Activated T-cell treated with anti-CD3 and anti-CD28 coated beads for 48 hours (primary cell): ENCODE measurements at regions not wholly inside any gene's neighbourhood (a gene's known extent, or its start where the extent isn't known, plus 50 kb on each side); places are given as distances from the start of the nearest gene placed in this dataset.
"Not testable (repeated sequence)": the region's sequence is repeated elsewhere in the genome, so short reads cannot be mapped to it uniquely, and the experiment has no call there.

Experiments used
- DNase-seq: peaks from one replicate; pipeline ENCODE4 v3.0.0-alpha.2; 2020; ENCODE audit warnings: low read depth

GRCh38 chr9:71364186-71364955 is 242.9 kb upstream of the TRPM3 start:
- DNase-seq, result no peak

GRCh38 chr9:71363286-71363961 is 242.0 kb upstream of the TRPM3 start:
- no peak for DNase-seq

- DNase-seq, result no peak
Observed at GRCh38 chr9:71361357-71361756, 239.9 kb upstream of the TRPM3 start.

- DNase-seq, result no peak
Observed at GRCh38 chr9:71357346-71357745, 235.9 kb upstream of the TRPM3 start.

- no peak for DNase-seq
Observed at GRCh38 chr9:71355884-71356283, 234.5 kb upstream of the TRPM3 start.

GRCh38 chr9:71353720-71354119 is 232.3 kb upstream of the TRPM3 start:
- DNase-seq, result no peak

- DNase-seq, result no peak
Observed at GRCh38 chr9:71352837-71353236, 231.4 kb upstream of the TRPM3 start.

- no peak for DNase-seq
Observed at GRCh38 chr9:71349218-71349617, 227.8 kb upstream of the TRPM3 start.

GRCh38 chr9:71333321-71333720 is 211.9 kb upstream of the TRPM3 start:
- no peak for DNase-seq

- DNase-seq, result no peak
Observed at GRCh38 chr9:71331603-71332002, 210.2 kb upstream of the TRPM3 start.

- no peak for DNase-seq
Observed at GRCh38 chr9:71329873-71330272, 208.5 kb upstream of the TRPM3 start.

GRCh38 chr9:71326360-71326759 is 204.9 kb upstream of the TRPM3 start:
- DNase-seq, result no peak

GRCh38 chr9:71323357-71323756 is 201.9 kb upstream of the TRPM3 start:
- no peak for DNase-seq

GRCh38 chr9:71322311-71322710 is 200.9 kb upstream of the TRPM3 start:
- no peak for DNase-seq

GRCh38 chr9:71308454-71308853 is 187.0 kb upstream of the TRPM3 start:
- DNase-seq, result no peak

- no peak for DNase-seq
Observed at GRCh38 chr9:71306134-71306533, 184.7 kb upstream of the TRPM3 start.

GRCh38 chr9:71303351-71303750 is 181.9 kb upstream of the TRPM3 start:
- no peak for DNase-seq

GRCh38 chr9:71302776-71303175 is 181.4 kb upstream of the TRPM3 start:
- DNase-seq, result no peak

GRCh38 chr9:71295928-71296327 is 174.5 kb upstream of the TRPM3 start:
- no peak for DNase-seq

GRCh38 chr9:71286146-71286545 is 164.7 kb upstream of the TRPM3 start:
- DNase-seq, result no peak

GRCh38 chr9:71285191-71285656 is 163.8 kb upstream of the TRPM3 start:
- no peak for DNase-seq

GRCh38 chr9:71282116-71282515 is 160.7 kb upstream of the TRPM3 start:
- DNase-seq, result not testable (repeated sequence)

- DNase-seq, result no peak
Observed at GRCh38 chr9:71279151-71279739, 157.8 kb upstream of the TRPM3 start.
